ENCODE measurements at regions not wholly inside any gene's neighbourhood (a gene's known extent, or its start where the extent isn't known, plus 50 kb on each side); places are given as distances from the start of the nearest gene placed in this dataset.

GRCh38 chr10:44761076-44761475 lies 150.1 kb upstream of the TMEM72 start:
- Histone ChIP-seq H3K27ac (no peak overlapping the region), H3K4me1 (replicated peaks) (no peaks in the 10 kb centered on the region), H3K27me3 (replicated peaks; ENCODE audit: insufficient read depth) (no peaks in the 10 kb centered on the region), H3K9me3 (no peaks in the 10 kb centered on the region), H3K4me3 (no peak overlapping the region), H3K36me3 (no peaks in the 10 kb centered on the region)
- 9% methylated on average over 5 of the region's 5 CpGs for WGBS
- no peak for DNase-seq (ENCODE audit: low spot score)
- TF ChIP-seq POLR2AphosphoS5 (IDR thresholded peaks at IDR 0.05), result no peak
- no peak for TF ChIP-seq CTCF (IDR thresholded peaks at IDR 0.05)
- no peak for TF ChIP-seq POLR2A (IDR thresholded peaks at IDR 0.05)
- intact Hi-C loops (cut with DNase I), result no loop called here

GRCh38 chr10:44763331-44763730 lies 147.8 kb upstream of the TMEM72 start:
- no peaks in the 10 kb centered on the region for H3K4me1 ChIP-seq (replicated peaks)
- no peak overlapping the region for H3K4me3 ChIP-seq
- WGBS, result 83% methylated on average over 3 of the region's 3 CpGs
- intact Hi-C loops (cut with DNase I), result no loop called here
- H3K9me3 ChIP-seq, result no peaks in the 10 kb centered on the region
- H3K27ac ChIP-seq, result no peak overlapping the region
- no peaks in the 10 kb centered on the region for H3K36me3 ChIP-seq
- no peaks in the 10 kb centered on the region for H3K27me3 ChIP-seq (replicated peaks; ENCODE audit: insufficient read depth)
- DNase-seq (ENCODE audit: low spot score), result no peak
- no peak for TF ChIP-seq POLR2AphosphoS5 (IDR thresholded peaks at IDR 0.05)
- no peak for TF ChIP-seq CTCF (IDR thresholded peaks at IDR 0.05)
- no peak for TF ChIP-seq POLR2A (IDR thresholded peaks at IDR 0.05)

- no peak for DNase-seq (ENCODE audit: low spot score)
- Histone ChIP-seq H3K36me3 (no peaks in the 10 kb centered on the region), H3K27me3 (replicated peaks; ENCODE audit: insufficient read depth) (no peaks in the 10 kb centered on the region), H3K27ac (no peak overlapping the region), H3K4me1 (replicated peaks) (no peaks in the 10 kb centered on the region), H3K9me3 (no peaks in the 10 kb centered on the region), H3K4me3 (no peak overlapping the region)
- intact Hi-C loops (cut with DNase I), result no loop called here
- TF ChIP-seq POLR2AphosphoS5 (IDR thresholded peaks at IDR 0.05) (no peak), POLR2A (IDR thresholded peaks at IDR 0.05) (no peak), CTCF (IDR thresholded peaks at IDR 0.05) (no peak)
- 71% methylated on average over 1 of the region's 1 CpG for WGBS
These were observed 145.8 kb upstream of the TMEM72 start for GRCh38 chr10:44765299-44765698.

- no peak overlapping the region for H3K27ac ChIP-seq
- intact Hi-C loops (cut with DNase I), result no loop called here
- WGBS, result 73% methylated on average over 5 of the region's 5 CpGs
These were observed 144.5 kb upstream of the TMEM72 start for GRCh38 chr10:44766631-44767030.

More at GRCh38 chr10:44766631-44767030, 144.5 kb upstream of the TMEM72 start:
- Histone ChIP-seq H3K27me3 (replicated peaks; ENCODE audit: insufficient read depth) (no peaks in the 10 kb centered on the region), H3K4me3 (no peak overlapping the region), H3K4me1 (replicated peaks) (no peaks in the 10 kb centered on the region), H3K9me3 (no peaks in the 10 kb centered on the region), H3K36me3 (no peaks in the 10 kb centered on the region)
- DNase-seq (ENCODE audit: low spot score), result no peak
- TF ChIP-seq POLR2A (IDR thresholded peaks at IDR 0.05) (no peak), CTCF (IDR thresholded peaks at IDR 0.05) (no peak), POLR2AphosphoS5 (IDR thresholded peaks at IDR 0.05) (no peak)

Data from prostate gland (tissue), 2 donors.